SK-N-SH treated with all-trans-retinoic acid at 6 μM for 48 hours (cell line): ENCODE measurements at regions not wholly inside any gene's neighbourhood (a gene's known extent, or its start where the extent isn't known, plus 50 kb on each side); places are given as distances from the start of the nearest gene placed in this dataset.

ENCODE experiments used
- BACH2 ChIP-seq: fragments of 250-450 bp; sonication (Bioruptor Pico); IDR thresholded peaks from 2 replicates; pipeline ENCODE4 v1.9.0; 2021; ENCODE audit warnings: mild to moderate bottlenecking, borderline replicate concordance
- CREB5 ChIP-seq: fragments of 250-450 bp; sonication (Bioruptor Pico); IDR thresholded peaks from 2 replicates; pipeline ENCODE4 v1.5.1; 2020; ENCODE audit warnings: low read depth, mild to moderate bottlenecking, moderate library complexity
- CSDC2 ChIP-seq: fragments of 250-450 bp; sonication (Bioruptor Pico); IDR thresholded peaks from 2 replicates; pipeline ENCODE4 v1.5.0; 2020; ENCODE audit warnings: mild to moderate bottlenecking, moderate library complexity
- ESRRG ChIP-seq: fragments of 250-450 bp; sonication (Bioruptor Pico); IDR thresholded peaks from 2 replicates; pipeline ENCODE4 v1.6.1; 2021; ENCODE audit warnings: mild to moderate bottlenecking
- GLIS3 ChIP-seq: fragments of 250-450 bp; sonication (Bioruptor Pico); IDR thresholded peaks from 2 replicates; pipeline ENCODE4 v1.5.0; 2020; ENCODE audit warnings: mild to moderate bottlenecking, moderate library complexity
- PATZ1 ChIP-seq: fragments of 250-450 bp; sonication (Bioruptor Pico); IDR thresholded peaks from 2 replicates; pipeline ENCODE4 v1.8.0; 2020; ENCODE audit warnings: mild to moderate bottlenecking, moderate library complexity, borderline replicate concordance
- RARB ChIP-seq: fragments of 250-450 bp; sonication (Bioruptor Pico); IDR thresholded peaks from 2 replicates; pipeline ENCODE4 v1.8.0; 2021; ENCODE audit warnings: mild to moderate bottlenecking, moderate library complexity
- TCF4 ChIP-seq: fragments of 250-450 bp; sonication (Bioruptor Pico); IDR thresholded peaks from 2 replicates; pipeline ENCODE4 v1.8.0; 2021; ENCODE audit warnings: mild to moderate bottlenecking, moderate library complexity, borderline replicate concordance
- TOX ChIP-seq: fragments of 250-450 bp; sonication (Bioruptor Pico); IDR thresholded peaks from 2 replicates; pipeline ENCODE4 v1.8.0; 2021; ENCODE audit warnings: mild to moderate bottlenecking, moderate library complexity, borderline replicate concordance
- ZC3H10 ChIP-seq: fragments of 250-450 bp; sonication (Bioruptor Pico); IDR thresholded peaks from 2 replicates; pipeline ENCODE4 v1.5.1; 2021; ENCODE audit warnings: mild to moderate bottlenecking, moderate library complexity
- ZFP30 ChIP-seq: fragments of 450-650 bp; formaldehyde crosslinking; IDR thresholded peaks from 2 replicates; pipeline ENCODE4 v1.5.0; 2022; ENCODE audit warnings: mild to moderate bottlenecking, moderate library complexity
- TF ChIP-seq, protein P1 (sequence below): fragments of 250-450 bp; sonication (Bioruptor Pico); IDR thresholded peaks from 2 replicates; pipeline ENCODE4 v1.8.0; 2021; ENCODE audit warnings: low read depth, mild to moderate bottlenecking, moderate library complexity, borderline replicate concordance
- TF ChIP-seq, protein P2 (sequence below): fragments of 250-450 bp; sonication (Bioruptor Pico); IDR thresholded peaks from 2 replicates; pipeline ENCODE4 v1.5.1; 2021; ENCODE audit warnings: mild to moderate bottlenecking, moderate library complexity

GRCh38 chr1:218867941-218868626 is 305.6 kb upstream of the LYPLAL1 start:
- TF ChIP-seq CREB5 (CRISPR knock-in tag) (no peak), GLIS3 (CRISPR knock-in tag) (no peak), PATZ1 (no peak), TCF4 (no peak), ESRRG (CRISPR knock-in tag) (no peak), BACH2 (CRISPR knock-in tag) (no peak), TOX (no peak), RARB (CRISPR knock-in tag) (no peak), CSDC2 (no peak), ZFP30 (no peak), ZC3H10 (CRISPR knock-in tag) (no peak)
- TF ChIP-seq, protein P1, sequence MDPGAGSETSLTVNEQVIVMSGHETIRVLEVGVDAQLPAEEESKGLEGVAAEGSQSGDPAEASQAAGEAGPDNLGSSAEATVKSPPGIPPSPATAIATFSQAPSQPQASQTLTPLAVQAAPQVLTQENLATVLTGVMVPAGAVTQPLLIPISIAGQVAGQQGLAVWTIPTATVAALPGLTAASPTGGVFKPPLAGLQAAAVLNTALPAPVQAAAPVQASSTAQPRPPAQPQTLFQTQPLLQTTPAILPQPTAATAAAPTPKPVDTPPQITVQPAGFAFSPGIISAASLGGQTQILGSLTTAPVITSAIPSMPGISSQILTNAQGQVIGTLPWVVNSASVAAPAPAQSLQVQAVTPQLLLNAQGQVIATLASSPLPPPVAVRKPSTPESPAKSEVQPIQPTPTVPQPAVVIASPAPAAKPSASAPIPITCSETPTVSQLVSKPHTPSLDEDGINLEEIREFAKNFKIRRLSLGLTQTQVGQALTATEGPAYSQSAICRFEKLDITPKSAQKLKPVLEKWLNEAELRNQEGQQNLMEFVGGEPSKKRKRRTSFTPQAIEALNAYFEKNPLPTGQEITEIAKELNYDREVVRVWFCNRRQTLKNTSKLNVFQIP (CRISPR knock-in tag), result no peak
- TF ChIP-seq, protein P2, sequence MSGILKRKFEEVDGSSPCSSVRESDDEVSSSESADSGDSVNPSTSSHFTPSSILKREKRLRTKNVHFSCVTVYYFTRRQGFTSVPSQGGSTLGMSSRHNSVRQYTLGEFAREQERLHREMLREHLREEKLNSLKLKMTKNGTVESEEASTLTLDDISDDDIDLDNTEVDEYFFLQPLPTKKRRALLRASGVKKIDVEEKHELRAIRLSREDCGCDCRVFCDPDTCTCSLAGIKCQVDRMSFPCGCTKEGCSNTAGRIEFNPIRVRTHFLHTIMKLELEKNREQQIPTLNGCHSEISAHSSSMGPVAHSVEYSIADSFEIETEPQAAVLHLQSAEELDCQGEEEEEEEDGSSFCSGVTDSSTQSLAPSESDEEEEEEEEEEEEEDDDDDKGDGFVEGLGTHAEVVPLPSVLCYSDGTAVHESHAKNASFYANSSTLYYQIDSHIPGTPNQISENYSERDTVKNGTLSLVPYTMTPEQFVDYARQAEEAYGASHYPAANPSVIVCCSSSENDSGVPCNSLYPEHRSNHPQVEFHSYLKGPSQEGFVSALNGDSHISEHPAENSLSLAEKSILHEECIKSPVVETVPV, result no peak
